ENCODE measurements at regions not wholly inside any gene's neighbourhood (a gene's known extent, or its start where the extent isn't known, plus 50 kb on each side); places are given as distances from the start of the nearest gene placed in this dataset.

DNA sequence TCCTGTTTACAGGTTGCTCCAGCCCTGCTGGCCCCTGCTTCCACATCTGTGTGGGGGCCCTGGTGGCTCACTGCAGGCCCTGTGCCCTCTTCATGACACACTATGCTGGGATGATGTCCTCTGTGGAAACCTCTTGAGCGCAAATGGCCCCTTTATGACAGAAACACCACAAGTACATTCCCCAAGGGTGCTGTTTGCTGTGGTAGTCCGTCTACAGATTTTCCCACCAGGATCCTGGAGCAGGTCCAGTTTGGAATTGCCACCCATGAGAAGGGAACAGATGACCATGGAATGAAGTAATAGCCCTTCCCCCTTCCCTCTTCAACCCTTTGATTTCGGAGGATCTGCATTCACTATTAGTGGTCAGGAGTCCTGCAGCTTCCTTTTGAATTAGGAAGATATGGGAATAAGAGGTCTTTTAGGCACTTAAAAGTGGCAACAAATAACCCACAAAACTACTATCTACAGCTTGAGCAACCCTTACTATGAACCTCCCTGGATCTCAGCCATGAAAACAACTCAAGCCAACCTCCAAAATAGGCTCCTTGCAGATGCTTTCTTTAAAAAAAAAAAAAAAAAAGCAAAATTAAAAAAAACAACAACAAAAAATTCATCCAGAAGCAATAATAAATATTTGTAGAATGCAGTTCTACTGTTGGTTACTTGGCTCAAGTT, 121.9 kb upstream of the TSPAN2 start:
- H3K4me1 ChIP-seq = no peaks in the 10 kb centered on the region
- no peak for ATAC-seq
- H3K27me3 ChIP-seq (ENCODE audit: insufficient read depth in 3 of 3, low read length in 2 of 3) = no peaks in the 10 kb centered on the region
- no peak for DNase-seq
- no peak overlapping the region for H3K4me3 ChIP-seq
- TF ChIP-seq CTCF (IDR thresholded peaks at IDR 0.05) = no peak
- no peak overlapping the region for H3K27ac ChIP-seq
- no peaks in the 10 kb centered on the region for H3K36me3 ChIP-seq (ENCODE audit: insufficient read depth in 1 of 2, low read depth in 1 of 2)
- WGBS, 3 donors = 61 to 69% (median 63%) methylated on average over 3 of the region's 3 CpGs
- intact Hi-C loops (cut with DNase I) = no loop called here
- H3K9me3 ChIP-seq = no peaks in the 10 kb centered on the region

DNA sequence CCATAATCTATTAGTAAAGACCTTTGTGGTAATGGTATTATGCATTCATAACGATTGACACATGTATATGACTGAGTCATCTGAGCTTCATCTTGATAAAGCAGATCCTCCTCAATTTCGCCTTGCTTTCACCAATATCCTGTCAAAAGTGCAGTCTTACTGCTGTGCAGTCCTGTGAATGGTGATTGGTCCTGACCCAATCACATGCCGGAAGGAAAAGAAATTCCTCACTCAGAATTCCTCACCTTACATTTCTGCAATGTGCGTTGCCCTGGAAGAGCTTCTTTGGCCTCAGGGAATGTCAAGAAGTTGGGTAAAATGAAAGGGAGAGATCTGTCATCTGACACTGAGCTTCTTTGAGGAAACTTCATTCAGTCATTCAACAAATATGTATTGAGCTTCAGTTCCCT, 121.0 kb upstream of the TSPAN2 start:
- DNase-seq (no peak), ATAC-seq (no peak)
- Histone ChIP-seq H3K4me1 (no peaks in the 10 kb centered on the region), H3K27ac (no peak overlapping the region), H3K9me3 (no peaks in the 10 kb centered on the region), H3K4me3 (no peak overlapping the region), H3K36me3 (ENCODE audit: insufficient read depth in 1 of 2, low read depth in 1 of 2) (no peaks in the 10 kb centered on the region), H3K27me3 (ENCODE audit: insufficient read depth in 3 of 3, low read length in 2 of 3) (no peaks in the 10 kb centered on the region)
- intact Hi-C loops (cut with DNase I) = no loop called here
- no peak for TF ChIP-seq CTCF (IDR thresholded peaks at IDR 0.05)
- WGBS, 3 donors = 84 to 86% (median 85%) methylated on average over 4 of the region's 4 CpGs

DNA sequence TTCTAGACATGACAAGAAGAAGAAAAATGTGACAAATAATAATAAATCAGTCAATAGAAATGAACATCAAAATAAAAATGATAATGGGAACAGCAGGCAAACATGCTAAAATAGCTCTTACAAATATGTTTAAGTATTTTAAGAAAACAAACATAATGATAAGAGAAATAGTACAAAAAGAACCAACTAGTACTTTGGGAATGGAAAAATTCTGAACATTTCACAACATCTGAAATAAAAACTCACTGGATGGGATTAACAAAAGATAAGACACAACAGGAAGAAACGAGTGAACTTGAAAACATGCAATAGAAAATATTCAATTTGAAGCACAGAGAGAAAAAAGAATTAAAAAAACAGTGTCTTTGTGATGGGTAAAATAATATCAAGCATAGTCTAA, 115.2 kb upstream of the TSPAN2 start:
- H3K4me3 ChIP-seq = no peak overlapping the region
- peaks cover 19% of the 10 kb centered on the region for H3K4me1 ChIP-seq
- TF ChIP-seq CTCF (IDR thresholded peaks at IDR 0.05) = no peak
- DNase-seq (no peak), ATAC-seq (no peak)
- no peaks in the 10 kb centered on the region for H3K27me3 ChIP-seq (ENCODE audit: insufficient read depth in 3 of 3, low read length in 2 of 3)
- intact Hi-C loops (cut with DNase I) = no loop called here
- no peaks in the 10 kb centered on the region for H3K36me3 ChIP-seq (ENCODE audit: insufficient read depth in 1 of 2, low read depth in 1 of 2)
- H3K9me3 ChIP-seq = no peaks in the 10 kb centered on the region
- H3K27ac ChIP-seq = no peak overlapping the region
- 56 to 58% (median 58%) methylated on average over 1 of the region's 1 CpG for WGBS, 3 donors

- Histone ChIP-seq H3K4me3 (no peak overlapping the region), H3K4me1 (peaks cover 30% of the 10 kb centered on the region), H3K36me3 (ENCODE audit: insufficient read depth in 1 of 2, low read depth in 1 of 2) (no peaks in the 10 kb centered on the region), H3K27me3 (ENCODE audit: insufficient read depth in 3 of 3, low read length in 2 of 3) (no peaks in the 10 kb centered on the region), H3K9me3 (no peaks in the 10 kb centered on the region), H3K27ac (no peak overlapping the region)
- intact Hi-C loops (cut with DNase I) = no loop called here
- ATAC-seq (no peak), DNase-seq (no peak)
- TF ChIP-seq CTCF (IDR thresholded peaks at IDR 0.05) = no peak
- whole genome bisulfite sequencing, 3 donors = 93 to 100% (median 96%) methylated on average over 1 of the region's 1 CpG
Observed at GRCh38 chr1:115203287-115203686, 114.0 kb upstream of the TSPAN2 start.

DNA sequence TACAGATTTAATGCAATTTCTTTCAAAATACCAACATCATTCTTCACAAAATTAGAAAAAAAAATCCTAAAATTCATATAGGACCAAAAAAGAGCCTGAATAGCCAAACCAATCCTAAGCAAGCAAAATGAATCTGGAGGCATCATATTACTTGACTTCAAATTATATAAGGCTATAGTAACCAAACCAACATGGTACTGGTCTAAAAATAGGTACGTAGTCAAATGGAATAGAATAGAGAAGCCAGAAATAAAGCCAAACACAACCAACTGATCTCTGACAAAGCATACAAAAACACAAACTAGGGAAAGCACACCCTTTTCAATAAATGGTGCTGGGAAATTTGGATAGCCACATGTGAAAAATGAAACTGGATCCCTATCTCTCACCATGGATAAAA, 112.3 kb upstream of the TSPAN2 start:
- H3K36me3 ChIP-seq (ENCODE audit: insufficient read depth in 1 of 2, low read depth in 1 of 2) = no peaks in the 10 kb centered on the region
- TF ChIP-seq CTCF (IDR thresholded peaks at IDR 0.05) = no peak
- no peaks in the 10 kb centered on the region for H3K27me3 ChIP-seq (ENCODE audit: insufficient read depth in 3 of 3, low read length in 2 of 3)
- 21 to 88% (median 29%) methylated on average over 1 of the region's 1 CpG for WGBS, 3 donors
- no peak overlapping the region for H3K4me3 ChIP-seq
- ATAC-seq (peak in 3 of 4 donors; percentile 63 to 78 (median 76)), DNase-seq (no peak)
- intact Hi-C loops (cut with DNase I) = no loop called here
- no peaks in the 10 kb centered on the region for H3K9me3 ChIP-seq
- peaks cover 39% of the 10 kb centered on the region for H3K4me1 ChIP-seq
- peak overlapping the region; percentile 34 for H3K27ac ChIP-seq

Measured in psoas muscle (tissue), 7 donors.